HG02610 (cell line): ENCODE measurements at regions not wholly inside any gene's neighbourhood (a gene's known extent, or its start where the extent isn't known, plus 50 kb on each side); places are given as distances from the start of the nearest gene placed in this dataset.
"Not testable (repeated sequence)": the region's sequence is repeated elsewhere in the genome, so short reads cannot be mapped to it uniquely, and the experiment has no call there.

ENCODE experiments used
- ATAC-seq: cut with Tn5 transposase; IDR thresholded peaks from one replicate; pipeline ENCODE4 v1.9.1; 2021; ENCODE audit warnings: mild to moderate bottlenecking, moderate library complexity; ENCODE audit not compliant: unreplicated experiment

GRCh38 chr1:78240755-78241154, 195.0 kb downstream of the GIPC2 start:
- no peak for ATAC-seq

GRCh38 chr1:78247079-78247478, 201.3 kb downstream of the GIPC2 start:
- no peak for ATAC-seq

GRCh38 chr1:78250201-78250600, 204.4 kb downstream of the GIPC2 start:
- ATAC-seq: no peak

- no peak for ATAC-seq
Observed at GRCh38 chr1:78254517-78254916, 208.8 kb downstream of the GIPC2 start.

GRCh38 chr1:78255383-78255782, 209.6 kb downstream of the GIPC2 start:
- no peak for ATAC-seq

GRCh38 chr1:78255846-78256245, 210.1 kb downstream of the GIPC2 start:
- ATAC-seq: no peak

GRCh38 chr1:78263459-78263858, 217.7 kb downstream of the GIPC2 start:
- no peak for ATAC-seq

GRCh38 chr1:78263946-78264345, 218.2 kb downstream of the GIPC2 start:
- no peak for ATAC-seq

GRCh38 chr1:78267513-78268218, 221.9 kb downstream of the GIPC2 start:
- ATAC-seq: no peak

- ATAC-seq: no peak
Observed at GRCh38 chr1:78269591-78269990, 221.2 kb upstream of the PTGFR start.

GRCh38 chr1:78271423-78271822, 219.4 kb upstream of the PTGFR start:
- not testable (repeated sequence) for ATAC-seq

- no peak for ATAC-seq
Observed at GRCh38 chr1:78274814-78275213, 216.0 kb upstream of the PTGFR start.

- ATAC-seq: no peak
Observed at GRCh38 chr1:78275456-78275855, 215.3 kb upstream of the PTGFR start.

GRCh38 chr1:78275906-78276685, 214.7 kb upstream of the PTGFR start:
- ATAC-seq: no peak

GRCh38 chr1:78277253-78277652, 213.5 kb upstream of the PTGFR start:
- ATAC-seq: peak; percentile 85

GRCh38 chr1:78279051-78279450, 211.7 kb upstream of the PTGFR start:
- no peak for ATAC-seq

- no peak for ATAC-seq
Observed at GRCh38 chr1:78280626-78281025, 210.1 kb upstream of the PTGFR start.

GRCh38 chr1:78281580-78281979, 209.2 kb upstream of the PTGFR start:
- no peak for ATAC-seq

- ATAC-seq: no peak
Observed at GRCh38 chr1:78283691-78284090, 207.1 kb upstream of the PTGFR start.

- no peak for ATAC-seq
Observed at GRCh38 chr1:78284354-78284753, 206.4 kb upstream of the PTGFR start.

- ATAC-seq: no peak
Observed at GRCh38 chr1:78286686-78287085, 204.1 kb upstream of the PTGFR start.

- no peak for ATAC-seq
Observed at GRCh38 chr1:78289603-78290002, 201.2 kb upstream of the PTGFR start.
